Uterus (tissue), 2 donors: ENCODE measurements at regions not wholly inside any gene's neighbourhood (a gene's known extent, or its start where the extent isn't known, plus 50 kb on each side); places are given as distances from the start of the nearest gene placed in this dataset.

Source experiments
- POLR2A ChIP-seq, 2 donors: fragments of 450-650 bp; IDR thresholded peaks; one replicate each; pipeline ENCODE4 v1.6.1; 2016; ENCODE audit warnings: antibody characterized with exemption in 2 of 2, mild to moderate bottlenecking in 1 of 2, moderate library complexity in 1 of 2
- TF ChIP-seq, protein P1 (sequence below), 4 experiments: fragments of 200-600 bp in 2 of 4; fragments of 450-650 bp in 2 of 4; sonication (generic) in 2 of 4; IDR thresholded peaks; one replicate each; pipeline ENCODE4 v1.5.1; 2016 to 2019; ENCODE audit warnings: antibody characterized with exemption in 4 of 4, mild to moderate bottlenecking in 2 of 4, moderate library complexity in 1 of 4

DNA sequence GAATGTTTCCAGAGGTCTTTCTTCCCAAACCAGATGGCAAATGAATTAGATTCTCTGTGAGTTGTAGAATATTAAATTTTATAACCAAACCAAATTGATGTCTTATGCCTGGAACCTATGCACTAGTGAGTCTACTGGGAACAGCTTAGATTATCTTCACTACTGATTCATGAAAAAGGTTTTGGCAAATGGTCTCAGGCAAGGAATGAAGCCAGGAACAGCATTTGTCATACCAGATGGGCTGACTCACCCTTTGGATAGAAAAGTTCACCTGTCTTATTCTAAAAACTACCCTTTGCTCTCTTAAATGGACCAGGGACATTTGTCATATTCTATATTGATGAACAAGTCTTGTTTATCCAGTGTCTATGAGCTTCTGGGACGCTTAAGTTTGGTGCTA, 135.4 kb upstream of the ECI2 start:
- TF ChIP-seq, protein P1, sequence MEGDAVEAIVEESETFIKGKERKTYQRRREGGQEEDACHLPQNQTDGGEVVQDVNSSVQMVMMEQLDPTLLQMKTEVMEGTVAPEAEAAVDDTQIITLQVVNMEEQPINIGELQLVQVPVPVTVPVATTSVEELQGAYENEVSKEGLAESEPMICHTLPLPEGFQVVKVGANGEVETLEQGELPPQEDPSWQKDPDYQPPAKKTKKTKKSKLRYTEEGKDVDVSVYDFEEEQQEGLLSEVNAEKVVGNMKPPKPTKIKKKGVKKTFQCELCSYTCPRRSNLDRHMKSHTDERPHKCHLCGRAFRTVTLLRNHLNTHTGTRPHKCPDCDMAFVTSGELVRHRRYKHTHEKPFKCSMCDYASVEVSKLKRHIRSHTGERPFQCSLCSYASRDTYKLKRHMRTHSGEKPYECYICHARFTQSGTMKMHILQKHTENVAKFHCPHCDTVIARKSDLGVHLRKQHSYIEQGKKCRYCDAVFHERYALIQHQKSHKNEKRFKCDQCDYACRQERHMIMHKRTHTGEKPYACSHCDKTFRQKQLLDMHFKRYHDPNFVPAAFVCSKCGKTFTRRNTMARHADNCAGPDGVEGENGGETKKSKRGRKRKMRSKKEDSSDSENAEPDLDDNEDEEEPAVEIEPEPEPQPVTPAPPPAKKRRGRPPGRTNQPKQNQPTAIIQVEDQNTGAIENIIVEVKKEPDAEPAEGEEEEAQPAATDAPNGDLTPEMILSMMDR (IDR thresholded peaks at IDR 0.05), result no peak
- no peak for TF ChIP-seq POLR2A (IDR thresholded peaks at IDR 0.05)
